Fibroblast of skin of left quadriceps (primary cell): ENCODE measurements at regions not wholly inside any gene's neighbourhood (a gene's known extent, or its start where the extent isn't known, plus 50 kb on each side); places are given as distances from the start of the nearest gene placed in this dataset.
"Not testable (repeated sequence)": the region's sequence is repeated elsewhere in the genome, so short reads cannot be mapped to it uniquely, and the experiment has no call there.

Source experiments
- DNase-seq, 2 experiments: peaks; one replicate each; pipeline ENCODE4 v3.0.0-alpha.2; 2013; ENCODE audit warnings: low read depth in 2 of 2

DNA sequence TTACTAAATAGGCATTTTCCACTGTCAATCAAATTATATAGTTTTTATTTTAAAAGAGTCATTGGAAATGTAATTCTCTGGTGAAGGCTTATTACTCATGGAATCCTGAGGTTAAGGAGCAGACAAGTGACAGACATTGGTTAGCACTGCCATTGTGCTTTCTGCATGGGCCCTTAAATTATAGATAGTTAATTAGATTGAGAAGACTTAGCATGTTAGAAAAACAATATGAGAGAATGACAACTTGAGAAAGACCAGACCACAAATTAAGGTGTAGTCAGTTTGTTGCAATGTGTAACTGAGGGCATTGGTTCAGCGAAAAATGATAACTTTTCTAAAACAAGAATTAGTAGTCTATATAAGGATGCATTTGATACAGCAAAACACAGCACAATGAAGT is 195.5 kb downstream of the SLITRK6 start:
- no peak for DNase-seq

DNA sequence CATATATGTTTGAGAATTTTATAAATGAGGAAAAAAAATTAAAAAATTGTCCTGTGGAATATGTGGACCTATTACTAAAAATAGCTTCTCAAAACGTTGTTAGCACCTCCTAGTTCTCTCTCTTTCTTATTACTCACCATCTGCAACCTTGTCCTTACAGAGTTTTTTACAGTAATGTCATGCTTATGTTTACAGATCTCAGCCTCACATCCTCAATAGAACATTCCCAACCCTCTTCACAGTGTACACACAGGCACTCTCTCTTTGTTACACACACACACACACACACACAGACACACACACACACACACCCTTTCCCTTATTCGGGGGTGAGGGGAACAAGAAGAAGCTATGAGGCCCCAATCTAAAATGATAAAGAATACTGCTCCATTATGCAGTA is 197.7 kb downstream of the SLITRK6 start:
- DNase-seq, result no peak

DNA sequence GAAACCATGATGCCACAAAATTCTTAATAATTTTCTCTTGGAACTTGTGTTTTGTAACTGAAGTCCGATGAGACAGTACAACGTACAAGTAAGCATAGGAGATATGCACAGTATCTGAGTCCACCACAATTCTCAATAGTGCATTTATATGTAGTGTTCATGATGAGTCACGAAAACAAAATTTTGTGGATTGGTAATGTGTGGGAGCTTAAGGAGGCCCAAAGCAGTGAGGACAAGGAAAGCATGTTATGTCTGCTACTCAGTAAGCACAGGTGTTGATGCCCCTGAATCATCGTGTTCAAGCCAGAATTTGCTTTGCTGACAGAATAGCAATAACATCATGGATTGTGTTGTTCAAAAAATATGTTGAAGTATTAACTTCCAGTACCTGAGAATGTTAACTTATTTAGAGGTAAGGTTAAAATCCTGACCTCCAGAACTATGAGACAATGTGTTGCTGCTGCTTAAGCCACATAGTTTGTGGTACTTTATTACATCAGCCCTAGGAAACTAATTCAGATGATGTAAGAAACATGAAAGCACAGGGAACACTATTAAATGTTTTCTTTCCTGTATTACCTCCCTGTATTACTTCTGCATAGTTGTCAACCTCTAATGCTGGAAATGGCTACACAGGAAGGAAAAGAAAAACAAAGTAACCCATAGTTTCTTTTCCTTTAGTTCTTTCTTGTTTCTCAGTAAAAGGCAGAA is 201.3 kb downstream of the SLITRK6 start:
- DNase-seq, result peak; percentile 13 to 25

GRCh38 chr13:85592211-85592610 is 207.0 kb downstream of the SLITRK6 start:
- no peak for DNase-seq

DNA sequence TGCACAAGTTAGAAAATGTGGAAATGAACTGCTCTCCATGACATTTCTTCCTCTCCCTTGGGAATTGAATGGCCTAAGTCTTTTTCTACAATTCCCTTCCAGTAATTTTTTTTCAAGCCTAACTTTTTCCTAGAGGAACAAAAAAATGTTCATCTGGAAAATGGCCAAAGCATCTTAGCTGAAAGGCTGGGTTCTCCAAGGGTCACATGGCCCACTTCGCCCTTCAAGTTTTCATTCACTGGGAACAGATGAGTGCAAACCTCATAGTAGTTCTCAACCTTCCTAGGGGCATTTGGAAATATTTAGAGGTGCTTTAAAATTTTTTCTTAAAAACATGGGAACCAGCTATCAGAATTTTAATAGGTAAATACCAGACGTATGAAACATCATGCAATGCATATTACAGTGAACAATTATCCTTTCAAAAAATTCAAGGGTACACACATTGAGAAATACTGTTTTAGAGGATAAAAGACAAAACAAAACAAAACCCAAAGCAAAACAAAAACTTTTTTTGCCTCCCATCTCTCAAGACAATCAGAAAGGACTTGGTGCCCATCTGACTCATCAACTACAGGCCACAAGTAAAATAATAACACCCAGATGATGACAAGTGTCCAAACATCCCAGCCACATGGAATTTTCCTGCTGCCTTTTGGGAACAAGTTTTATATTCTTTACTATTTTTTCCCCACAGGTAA is 208.8 kb downstream of the SLITRK6 start:
- DNase-seq, result peak in 1 of 2 experiments; percentile 1

DNA sequence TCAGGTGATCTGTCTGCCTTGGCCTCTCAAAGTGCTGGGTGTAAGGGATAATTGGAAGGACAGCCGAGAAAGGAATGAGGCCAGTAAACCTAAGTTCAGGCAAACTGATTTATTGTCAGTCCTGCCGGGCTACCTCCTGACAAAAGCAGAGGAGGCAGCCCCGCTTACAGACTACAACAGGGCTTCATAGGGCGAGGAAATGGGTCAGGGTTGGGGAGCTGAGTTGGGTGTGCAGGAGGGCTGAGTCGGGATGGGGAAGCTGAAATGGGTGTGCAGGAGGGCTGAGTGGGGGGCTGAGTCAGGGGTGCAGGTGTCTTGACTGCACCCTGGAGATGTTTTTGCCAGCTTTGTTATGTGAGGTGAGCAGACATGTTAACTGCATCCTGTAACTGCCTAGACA is 210.2 kb downstream of the SLITRK6 start:
- no peak for DNase-seq

DNA sequence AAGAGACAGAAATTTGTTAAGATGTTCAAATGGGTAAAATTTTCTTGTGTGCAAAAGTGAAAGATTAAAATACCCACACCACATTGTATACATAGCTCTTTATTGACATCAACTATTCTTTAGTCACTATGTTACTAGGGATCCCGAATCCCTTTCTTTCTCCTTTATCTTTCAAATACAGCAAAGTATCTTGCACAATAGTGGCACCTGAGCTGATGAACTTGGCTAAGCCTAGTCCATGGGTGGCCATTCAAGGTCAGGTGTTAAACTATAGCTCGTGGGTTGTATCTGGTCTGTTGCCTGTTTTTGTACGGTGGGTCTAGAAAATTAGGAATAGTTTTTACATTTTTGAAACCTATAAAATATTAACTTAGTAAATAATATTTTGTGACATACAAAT is 210.9 kb downstream of the SLITRK6 start:
- DNase-seq, result no peak

- DNase-seq, result no peak
These were observed 212.4 kb downstream of the SLITRK6 start for GRCh38 chr13:85586856-85587255.

DNA sequence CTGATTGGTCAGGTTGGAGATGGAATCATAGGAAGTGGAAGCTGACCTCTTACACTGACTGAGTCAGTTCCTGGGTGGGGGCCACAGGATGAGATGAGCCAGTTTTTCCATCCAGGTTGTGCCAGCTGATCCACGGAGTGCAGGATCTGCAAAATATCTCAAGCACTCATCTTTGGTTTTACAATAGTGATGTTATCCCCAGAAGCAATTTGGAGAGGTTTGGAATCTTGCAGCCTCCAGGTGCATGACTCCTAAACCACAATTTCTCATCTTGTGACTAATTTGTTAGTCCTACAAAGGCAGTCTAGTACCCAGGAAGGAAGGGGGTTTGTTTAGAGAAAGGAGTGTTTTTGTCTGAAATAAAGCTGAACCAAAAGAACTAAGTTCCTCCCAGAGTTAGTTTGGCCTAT is 212.8 kb downstream of the SLITRK6 start:
- DNase-seq, result peak; percentile 9 to 13

DNA sequence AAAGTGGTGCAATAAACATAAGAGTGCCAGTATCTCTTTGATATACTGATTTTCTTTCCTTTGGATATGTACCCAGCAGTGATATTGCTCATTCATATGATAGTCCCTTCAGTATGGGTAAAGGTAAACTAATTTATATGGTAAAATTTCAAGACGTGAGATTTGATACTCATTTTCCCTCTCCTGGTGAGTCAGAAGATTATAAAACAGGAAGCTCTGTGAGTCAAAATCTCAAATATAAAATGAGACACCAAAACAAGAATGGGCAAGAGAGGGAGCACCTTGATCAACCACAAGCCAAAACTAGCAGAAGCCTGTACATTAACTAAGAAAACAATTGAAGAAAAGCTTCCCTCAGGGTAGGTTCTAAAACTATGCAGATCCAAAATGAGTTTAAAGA is 216.3 kb downstream of the SLITRK6 start:
- DNase-seq, result no peak

- DNase-seq, result no peak
These were observed 224.1 kb downstream of the SLITRK6 start for GRCh38 chr13:85575110-85575509.

GRCh38 chr13:85567909-85568308 is 231.3 kb downstream of the SLITRK6 start:
- no peak for DNase-seq

- no peak for DNase-seq
These were observed 233.6 kb downstream of the SLITRK6 start for GRCh38 chr13:85565652-85566051.

DNA sequence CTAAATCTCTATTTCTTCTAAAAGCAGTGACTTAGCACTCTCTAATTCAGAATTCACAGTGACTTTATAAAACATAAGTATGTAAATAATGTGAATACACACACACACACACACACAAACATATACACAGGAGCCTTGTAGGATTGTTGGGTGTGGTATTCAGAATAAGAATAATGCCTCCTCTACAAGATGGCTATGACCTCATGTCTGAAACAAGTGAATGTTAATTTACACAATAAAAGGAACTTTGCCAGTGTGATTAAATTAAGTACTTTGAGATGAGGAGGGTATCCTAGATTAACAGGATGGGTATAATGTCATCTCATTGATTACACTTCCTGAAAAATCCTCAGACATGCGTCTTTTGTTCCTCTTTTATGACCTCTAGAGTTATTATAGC is 234.6 kb downstream of the SLITRK6 start:
- no peak for DNase-seq

DNA sequence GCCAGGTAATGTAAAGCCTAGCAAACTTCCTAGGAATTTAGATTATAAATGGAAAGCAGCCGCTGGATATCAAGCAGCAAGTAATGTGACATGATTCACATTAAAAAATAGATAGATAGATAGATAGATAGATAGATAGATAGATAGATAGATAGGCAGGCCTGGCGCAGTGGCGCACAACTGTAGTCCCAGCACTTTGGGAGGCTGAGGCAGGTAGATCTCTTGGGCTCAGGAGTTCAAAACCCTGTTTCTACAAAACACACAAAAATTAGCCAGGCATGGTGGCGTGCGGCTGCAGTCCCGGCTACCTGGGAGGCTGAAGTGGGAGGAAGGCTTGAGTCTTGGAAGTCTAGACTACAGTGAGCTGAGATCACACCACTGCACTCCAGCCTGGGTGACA is 236.9 kb downstream of the SLITRK6 start:
- no peak for DNase-seq

DNA sequence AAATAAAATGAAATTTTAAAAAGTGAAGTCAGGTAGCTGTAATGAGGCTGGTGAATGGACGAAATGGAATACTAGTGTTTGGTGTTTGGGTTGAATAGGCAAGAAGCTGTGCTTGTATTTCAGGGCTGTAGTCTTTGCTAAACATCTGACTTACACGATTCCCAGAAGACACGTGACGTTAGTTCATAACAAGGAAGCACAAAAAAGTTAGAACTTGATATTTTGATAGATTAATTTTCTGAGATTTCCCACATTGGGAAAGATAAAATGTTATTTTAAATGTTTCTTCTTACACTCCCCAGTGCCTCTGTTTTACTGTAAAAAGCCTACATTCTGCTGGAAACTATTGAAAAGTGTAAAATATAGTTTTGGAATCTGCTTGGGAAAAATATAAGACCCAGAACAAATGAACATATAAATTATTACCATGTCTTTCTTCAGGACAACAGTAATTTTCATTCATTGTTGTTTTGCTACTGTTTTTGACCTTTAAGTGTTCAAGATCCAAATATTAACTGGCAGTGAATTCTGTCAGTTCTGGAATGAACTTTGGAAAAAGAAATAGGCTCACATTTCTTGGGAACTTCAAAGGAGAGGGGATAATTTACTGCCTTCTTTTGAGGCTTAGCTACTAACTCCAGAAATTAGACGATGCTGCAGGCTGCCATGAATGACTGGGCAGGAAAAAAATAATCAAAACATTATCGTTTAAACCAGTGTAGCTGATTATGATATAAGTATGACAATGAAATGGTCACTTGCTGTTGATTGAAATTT is 241.3 kb downstream of the SLITRK6 start:
- no peak for DNase-seq

- DNase-seq, result no peak
These were observed 248.2 kb downstream of the SLITRK6 start for GRCh38 chr13:85551012-85551411.

- no peak for DNase-seq
These were observed 249.4 kb downstream of the SLITRK6 start for GRCh38 chr13:85549819-85550218.

DNA sequence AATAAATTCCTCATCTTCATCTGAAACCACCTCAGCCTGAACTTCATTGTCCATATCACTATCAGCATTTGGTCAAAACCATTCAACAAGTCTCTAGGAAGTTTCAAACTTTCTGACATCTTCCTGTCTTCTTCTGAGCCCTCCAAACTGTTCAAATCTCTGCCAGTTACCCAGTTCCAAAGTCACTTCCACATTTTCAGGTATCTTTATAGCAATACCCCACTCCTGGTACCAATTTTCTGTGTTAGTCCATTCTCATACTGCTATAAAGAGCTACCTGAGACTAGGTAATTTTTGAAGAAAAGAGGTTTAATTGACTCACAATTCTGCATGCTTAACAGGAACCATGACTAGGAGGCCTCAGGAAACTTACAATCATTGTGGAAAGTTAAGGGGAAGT is 250.4 kb downstream of the SLITRK6 start:
- not testable (repeated sequence) for DNase-seq

GRCh38 chr13:85545771-85546170 is 253.4 kb downstream of the SLITRK6 start:
- DNase-seq, result no peak

DNA sequence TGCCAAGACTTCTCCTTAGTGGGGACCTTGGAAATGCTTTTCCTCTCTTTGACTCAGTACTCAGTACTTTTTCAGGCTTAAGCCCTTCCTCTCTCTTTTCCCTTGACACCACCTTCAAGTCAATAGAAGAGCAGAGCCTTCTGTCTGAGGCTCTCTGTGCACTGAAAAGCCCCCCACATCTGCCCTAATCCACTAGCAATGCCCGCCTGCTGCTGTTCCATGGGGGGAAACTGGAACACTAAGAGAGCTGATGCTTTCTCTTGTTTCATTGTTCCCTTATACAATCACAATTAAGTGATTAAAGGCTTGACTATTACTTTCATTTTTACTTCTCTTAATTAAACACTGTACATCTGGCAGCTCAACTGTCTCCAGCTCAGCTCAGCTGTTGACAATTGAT is 254.5 kb downstream of the SLITRK6 start:
- no peak for DNase-seq

DNA sequence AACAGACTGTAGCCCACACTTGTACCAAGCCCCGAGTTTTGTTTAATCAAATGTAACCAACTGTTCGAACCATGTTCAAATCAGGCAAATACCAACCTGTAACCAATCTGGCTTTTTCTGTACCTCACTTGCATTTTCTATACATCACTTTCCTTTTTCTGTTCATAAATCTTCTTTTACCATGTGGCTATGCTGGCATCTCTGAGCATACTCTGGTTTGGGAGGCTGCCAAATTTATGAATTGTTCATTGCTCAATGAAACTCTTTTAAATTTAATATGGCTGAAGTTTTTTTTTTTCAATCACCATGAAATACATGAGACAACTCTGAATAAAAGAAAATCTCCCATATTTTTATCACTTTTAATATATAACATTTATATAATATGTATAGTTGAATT is 256.1 kb downstream of the SLITRK6 start:
- DNase-seq, result peak; percentile 9 to 11

GRCh38 chr13:85541476-85541875 is 257.7 kb downstream of the SLITRK6 start:
- no peak for DNase-seq
